Kidney tubule cell (primary cell): ENCODE measurements at regions not wholly inside any gene's neighbourhood (a gene's known extent, or its start where the extent isn't known, plus 50 kb on each side); places are given as distances from the start of the nearest gene placed in this dataset.
"Not testable (repeated sequence)": the region's sequence is repeated elsewhere in the genome, so short reads cannot be mapped to it uniquely, and the experiment has no call there.

Experiments used
- DNase-seq: peaks from one replicate; pipeline ENCODE4 v3.0.0-alpha.2; 2018; ENCODE audit warnings: low spot score

- peak; percentile 71 for DNase-seq
These were observed 167.1 kb downstream of the EFNB1 start for GRCh38 chrX:68995780-68996551.

- no peak for DNase-seq
These were observed 166.6 kb downstream of the EFNB1 start for GRCh38 chrX:68995386-68995779.

- no peak for DNase-seq
These were observed 166.1 kb downstream of the EFNB1 start for GRCh38 chrX:68994891-68995255.

GRCh38 chrX:68994135-68994890, 165.5 kb downstream of the EFNB1 start:
- no peak for DNase-seq

GRCh38 chrX:68992821-68993397, 164.1 kb downstream of the EFNB1 start:
- DNase-seq, result no peak

GRCh38 chrX:68991691-68992345, 163.0 kb downstream of the EFNB1 start:
- no peak for DNase-seq

GRCh38 chrX:68990948-68991347, 162.1 kb downstream of the EFNB1 start:
- no peak for DNase-seq

GRCh38 chrX:68989865-68990606, 161.2 kb downstream of the EFNB1 start:
- peak; percentile 40 for DNase-seq

- no peak for DNase-seq
These were observed 160.6 kb downstream of the EFNB1 start for GRCh38 chrX:68989456-68989855.

- no peak for DNase-seq
These were observed 160.0 kb downstream of the EFNB1 start for GRCh38 chrX:68988865-68989264.

- DNase-seq, result no peak
These were observed 156.4 kb downstream of the EFNB1 start for GRCh38 chrX:68985135-68985755.

- no peak for DNase-seq
These were observed 154.4 kb downstream of the EFNB1 start for GRCh38 chrX:68983004-68983857.

GRCh38 chrX:68982476-68982875, 153.7 kb downstream of the EFNB1 start:
- no peak for DNase-seq

GRCh38 chrX:68980906-68981616, 152.2 kb downstream of the EFNB1 start:
- no peak for DNase-seq

GRCh38 chrX:68978655-68979054, 149.8 kb downstream of the EFNB1 start:
- DNase-seq, result no peak

GRCh38 chrX:68978255-68978654, 149.4 kb downstream of the EFNB1 start:
- DNase-seq, result peak; percentile 19

GRCh38 chrX:68953331-68953730, 124.5 kb downstream of the EFNB1 start:
- DNase-seq, result no peak

- DNase-seq, result not testable (repeated sequence)
These were observed 123.3 kb downstream of the EFNB1 start for GRCh38 chrX:68951942-68952619.

GRCh38 chrX:68950937-68951336, 122.1 kb downstream of the EFNB1 start:
- DNase-seq, result no peak
